Left ventricle myocardium inferior (tissue), 1 donor: ENCODE measurements at regions not wholly inside any gene's neighbourhood (a gene's known extent, or its start where the extent isn't known, plus 50 kb on each side); places are given as distances from the start of the nearest gene placed in this dataset.

ENCODE experiments used
- DNase-seq: peaks from one replicate; pipeline ENCODE4 v3.0.0-alpha.2; 2020
- H3K27ac ChIP-seq: fragments of 200-600 bp; replicated peaks from 2 replicates; pipeline ENCODE4 v1.8.0; 2021
- H3K27me3 ChIP-seq: fragments of 200-600 bp; 2 replicates; pipeline ENCODE4 v1.8.0; 2021; ENCODE audit warnings: low read depth
- H3K36me3 ChIP-seq: fragments of 200-600 bp; 2 replicates; pipeline ENCODE4 v1.8.0; 2021
- H3K4me1 ChIP-seq: fragments of 200-600 bp; 2 replicates; pipeline ENCODE4 v1.8.0; 2021
- H3K4me3 ChIP-seq: fragments of 200-600 bp; 2 replicates; pipeline ENCODE4 v1.8.0; 2021; ENCODE audit warnings: mild to moderate bottlenecking, moderate library complexity
- H3K9me3 ChIP-seq: fragments of 200-600 bp; replicated peaks from 2 replicates; pipeline ENCODE4 v1.8.0; 2021
- intact Hi-C: fragments of 100-400 bp; cut with micrococcal nuclease; formaldehyde crosslinking; loops from one replicate; pipeline ENCODE4 v1.11.0; 2022
- TF ChIP-seq, protein P1 (sequence below): fragments of 200-600 bp; IDR thresholded peaks from 2 replicates; pipeline ENCODE4 v1.8.0; 2021; ENCODE audit warnings: antibody characterized with exemption, mild to moderate bottlenecking, borderline replicate concordance
- donor health status: DM: no; HTN: yes; CAD: no; lungs with severe emphysema.

DNA sequence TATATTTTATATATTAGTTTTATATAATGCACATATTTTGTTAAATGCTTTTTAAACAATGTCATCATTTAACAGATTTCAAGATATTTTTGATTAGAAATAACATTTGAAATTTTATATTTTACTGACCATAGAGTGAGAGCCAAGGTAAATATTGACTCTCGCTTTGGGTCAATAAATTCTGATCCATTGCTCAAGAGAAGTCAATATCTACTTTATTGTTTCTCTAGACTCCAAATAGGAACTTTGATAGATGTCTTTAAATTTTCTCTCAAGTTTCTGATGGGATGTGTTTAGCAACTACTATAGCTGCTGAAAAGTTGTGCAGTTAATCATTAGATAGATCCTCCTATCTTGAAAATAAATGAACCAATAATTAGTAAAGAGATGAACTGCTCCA, 61.4 kb upstream of the ATXN7L3B start:
- Histone ChIP-seq H3K27ac (no peak overlapping the region), H3K27me3 (no peaks in the 10 kb centered on the region), H3K9me3 (no peaks in the 10 kb centered on the region), H3K4me3 (no peak overlapping the region), H3K4me1 (no peaks in the 10 kb centered on the region), H3K36me3 (no peaks in the 10 kb centered on the region)
- DNase-seq = no peak
- TF ChIP-seq, protein P1, sequence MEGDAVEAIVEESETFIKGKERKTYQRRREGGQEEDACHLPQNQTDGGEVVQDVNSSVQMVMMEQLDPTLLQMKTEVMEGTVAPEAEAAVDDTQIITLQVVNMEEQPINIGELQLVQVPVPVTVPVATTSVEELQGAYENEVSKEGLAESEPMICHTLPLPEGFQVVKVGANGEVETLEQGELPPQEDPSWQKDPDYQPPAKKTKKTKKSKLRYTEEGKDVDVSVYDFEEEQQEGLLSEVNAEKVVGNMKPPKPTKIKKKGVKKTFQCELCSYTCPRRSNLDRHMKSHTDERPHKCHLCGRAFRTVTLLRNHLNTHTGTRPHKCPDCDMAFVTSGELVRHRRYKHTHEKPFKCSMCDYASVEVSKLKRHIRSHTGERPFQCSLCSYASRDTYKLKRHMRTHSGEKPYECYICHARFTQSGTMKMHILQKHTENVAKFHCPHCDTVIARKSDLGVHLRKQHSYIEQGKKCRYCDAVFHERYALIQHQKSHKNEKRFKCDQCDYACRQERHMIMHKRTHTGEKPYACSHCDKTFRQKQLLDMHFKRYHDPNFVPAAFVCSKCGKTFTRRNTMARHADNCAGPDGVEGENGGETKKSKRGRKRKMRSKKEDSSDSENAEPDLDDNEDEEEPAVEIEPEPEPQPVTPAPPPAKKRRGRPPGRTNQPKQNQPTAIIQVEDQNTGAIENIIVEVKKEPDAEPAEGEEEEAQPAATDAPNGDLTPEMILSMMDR = no peak
- intact Hi-C loops = no loop called here

DNA sequence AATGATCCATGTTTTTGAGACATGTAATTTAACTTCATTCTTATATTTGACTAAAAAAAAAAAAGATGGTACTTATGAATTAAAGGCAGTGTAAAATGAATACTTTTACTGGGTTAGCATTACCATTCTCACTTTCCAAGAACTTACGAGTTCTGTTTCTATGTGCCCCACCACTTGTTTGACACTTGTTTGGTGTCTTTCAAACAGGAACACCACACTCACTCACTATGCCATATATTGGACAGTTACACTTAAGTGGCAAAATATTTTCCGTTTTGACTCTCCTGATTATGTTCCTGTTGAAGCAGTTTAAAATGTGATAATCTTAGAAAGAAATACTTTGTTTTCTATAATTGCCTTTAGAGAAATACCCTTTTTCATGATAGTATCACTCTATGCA, 56.6 kb upstream of the ATXN7L3B start:
- TF ChIP-seq, protein P1 = no peak
- Histone ChIP-seq H3K4me3 (no peak overlapping the region), H3K27ac (no peak overlapping the region), H3K4me1 (no peaks in the 10 kb centered on the region), H3K36me3 (no peaks in the 10 kb centered on the region), H3K9me3 (no peaks in the 10 kb centered on the region), H3K27me3 (no peaks in the 10 kb centered on the region)
- no peak for DNase-seq
- intact Hi-C loops = no loop called here

DNA sequence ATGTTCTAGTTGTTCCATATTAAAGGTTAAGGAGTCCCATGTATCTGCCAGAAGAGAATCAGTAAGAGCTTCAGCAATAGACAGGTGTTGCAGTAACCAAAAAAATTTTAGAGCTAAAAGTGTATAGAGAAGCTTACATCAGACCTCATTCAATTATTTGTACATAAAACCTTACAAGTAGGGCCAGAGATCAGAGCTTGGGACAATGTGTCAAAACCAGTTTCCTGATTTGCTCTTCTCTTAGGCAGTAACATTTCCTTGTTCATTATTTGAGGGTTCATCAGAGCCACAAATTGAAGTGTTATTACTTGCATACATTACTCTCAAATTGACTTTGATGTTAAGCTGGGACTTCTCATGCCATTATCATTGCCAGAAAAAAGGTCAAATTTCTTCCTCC, 55.5 kb upstream of the ATXN7L3B start:
- TF ChIP-seq, protein P1 = no peak
- Histone ChIP-seq H3K4me3 (no peak overlapping the region), H3K27ac (no peak overlapping the region), H3K4me1 (no peaks in the 10 kb centered on the region), H3K9me3 (no peaks in the 10 kb centered on the region), H3K36me3 (no peaks in the 10 kb centered on the region), H3K27me3 (no peaks in the 10 kb centered on the region)
- intact Hi-C loops = no loop called here
- DNase-seq = no peak

DNA sequence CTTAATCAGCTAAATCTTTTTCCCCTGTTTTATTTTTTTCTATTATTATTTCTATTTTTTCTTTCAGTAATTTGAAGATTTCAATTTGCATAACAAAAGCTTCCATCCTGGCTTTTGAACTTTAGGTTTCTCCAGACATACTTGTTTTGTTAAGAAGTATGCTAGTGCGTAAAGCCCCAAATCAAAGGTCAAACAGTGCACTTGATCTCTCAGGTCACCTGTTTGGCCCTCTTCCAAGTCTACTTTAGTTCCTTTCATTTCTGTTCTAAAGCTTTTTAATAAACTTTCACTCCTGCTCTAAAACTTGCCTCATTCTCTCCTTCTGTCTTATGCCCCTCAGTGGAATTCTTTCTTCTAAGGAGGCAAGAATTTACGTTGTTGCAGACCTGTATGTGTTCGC, 54.6 kb upstream of the ATXN7L3B start:
- H3K9me3 ChIP-seq = no peaks in the 10 kb centered on the region

More for the DNA sequence above, 54.6 kb upstream of the ATXN7L3B start:
- no peaks in the 10 kb centered on the region for H3K27me3 ChIP-seq
- intact Hi-C loops = no loop called here
- H3K4me1 ChIP-seq = no peaks in the 10 kb centered on the region
- TF ChIP-seq, protein P1 = no peak
- H3K4me3 ChIP-seq = no peak overlapping the region
- DNase-seq = no peak
- H3K27ac ChIP-seq = no peak overlapping the region
- H3K36me3 ChIP-seq = no peaks in the 10 kb centered on the region
